Coronary artery (tissue), 2 donors: ENCODE measurements at regions not wholly inside any gene's neighbourhood (a gene's known extent, or its start where the extent isn't known, plus 50 kb on each side); places are given as distances from the start of the nearest gene placed in this dataset.

ENCODE experiments used
- DNase-seq: peaks from one replicate; pipeline ENCODE4 v3.0.0-alpha.2; 2017; ENCODE audit warnings: low spot score
- H3K27ac ChIP-seq, 2 donors: fragments of 200-600 bp; sonication (generic); one replicate each; pipeline ENCODE4 v1.5.1; 2016 to 2019
- H3K4me3 ChIP-seq: fragments of 200-600 bp; sonication (generic); 2 replicates; pipeline ENCODE4 v1.5.1; 2016; ENCODE audit warnings: mild to moderate bottlenecking, moderate library complexity
- TF ChIP-seq, protein P1 (sequence below): fragments of 200-600 bp; sonication (generic); IDR thresholded peaks from one replicate; pipeline ENCODE4 v1.5.1; 2019; ENCODE audit warnings: antibody characterized with exemption

DNA sequence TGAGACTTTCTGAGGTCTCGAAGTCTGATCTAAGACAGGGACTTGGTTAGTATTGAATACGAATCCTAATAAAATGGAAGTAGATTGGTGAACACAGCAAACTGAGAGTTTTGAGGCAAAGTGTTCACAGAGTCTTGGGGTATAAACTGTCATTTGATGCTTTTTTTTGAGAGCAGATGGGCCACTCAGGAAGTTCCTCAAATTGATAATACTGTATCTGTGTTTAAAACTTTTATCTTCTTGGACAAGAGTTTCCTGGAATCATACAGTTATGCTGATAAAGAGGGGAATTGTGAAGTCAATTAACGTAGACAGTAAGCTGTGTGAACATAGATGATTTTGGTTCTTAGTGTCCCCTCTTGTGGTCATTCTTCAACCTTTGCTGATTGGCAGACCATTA lies 80.0 kb upstream of the CLPB start:
- no peak overlapping the region for H3K4me3 ChIP-seq
- no peak for DNase-seq
- TF ChIP-seq, protein P1, sequence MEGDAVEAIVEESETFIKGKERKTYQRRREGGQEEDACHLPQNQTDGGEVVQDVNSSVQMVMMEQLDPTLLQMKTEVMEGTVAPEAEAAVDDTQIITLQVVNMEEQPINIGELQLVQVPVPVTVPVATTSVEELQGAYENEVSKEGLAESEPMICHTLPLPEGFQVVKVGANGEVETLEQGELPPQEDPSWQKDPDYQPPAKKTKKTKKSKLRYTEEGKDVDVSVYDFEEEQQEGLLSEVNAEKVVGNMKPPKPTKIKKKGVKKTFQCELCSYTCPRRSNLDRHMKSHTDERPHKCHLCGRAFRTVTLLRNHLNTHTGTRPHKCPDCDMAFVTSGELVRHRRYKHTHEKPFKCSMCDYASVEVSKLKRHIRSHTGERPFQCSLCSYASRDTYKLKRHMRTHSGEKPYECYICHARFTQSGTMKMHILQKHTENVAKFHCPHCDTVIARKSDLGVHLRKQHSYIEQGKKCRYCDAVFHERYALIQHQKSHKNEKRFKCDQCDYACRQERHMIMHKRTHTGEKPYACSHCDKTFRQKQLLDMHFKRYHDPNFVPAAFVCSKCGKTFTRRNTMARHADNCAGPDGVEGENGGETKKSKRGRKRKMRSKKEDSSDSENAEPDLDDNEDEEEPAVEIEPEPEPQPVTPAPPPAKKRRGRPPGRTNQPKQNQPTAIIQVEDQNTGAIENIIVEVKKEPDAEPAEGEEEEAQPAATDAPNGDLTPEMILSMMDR: no peak
- H3K27ac ChIP-seq: no peak overlapping the region

DNA sequence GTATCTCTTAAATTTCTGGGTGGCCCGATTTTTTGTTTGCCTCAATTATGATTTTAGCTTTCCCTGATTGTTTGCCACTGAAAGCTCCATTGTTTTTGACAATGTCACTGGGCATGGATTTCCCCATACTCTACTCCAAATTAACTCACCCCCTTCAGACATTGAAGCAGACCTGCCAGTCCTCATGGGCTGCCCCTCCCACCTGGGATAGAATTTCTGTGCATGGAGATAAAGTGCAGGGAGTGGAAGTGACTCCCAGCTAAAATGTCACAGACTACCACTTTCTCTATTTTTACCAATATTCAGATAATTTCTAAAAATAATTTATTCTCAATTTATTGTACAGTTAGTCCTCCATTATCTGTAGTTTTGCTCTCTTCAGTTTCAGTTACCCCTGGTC lies 79.1 kb upstream of the CLPB start:
- TF ChIP-seq, protein P1: no peak

DNA sequence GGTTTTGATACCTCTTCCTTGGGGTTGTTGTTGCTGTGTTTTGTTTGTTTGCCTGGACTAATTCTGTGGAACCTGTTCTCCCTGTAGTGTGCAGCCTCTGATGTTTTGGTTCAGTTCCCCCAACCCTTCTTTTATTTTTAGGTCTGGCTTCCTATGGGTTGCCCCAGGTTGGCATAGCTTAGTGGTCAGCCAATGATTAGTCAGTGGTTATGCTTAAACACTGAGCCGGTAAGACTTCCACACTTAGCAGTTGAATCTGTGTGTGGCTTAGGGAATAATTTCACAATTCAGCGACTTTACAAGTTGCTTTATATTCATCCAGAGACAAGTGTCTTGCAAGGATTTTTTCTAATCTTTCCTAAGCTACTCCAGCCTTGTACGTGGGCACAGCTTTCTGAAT lies 78.6 kb upstream of the CLPB start:
- Histone ChIP-seq H3K27ac (no peak overlapping the region), H3K4me3 (no peak overlapping the region)
- no peak for DNase-seq
- TF ChIP-seq, protein P1: no peak

More for the DNA sequence above, 79.1 kb upstream of the CLPB start:
- Histone ChIP-seq H3K4me3 (no peak overlapping the region), H3K27ac (no peak overlapping the region)
- DNase-seq: no peak

DNA sequence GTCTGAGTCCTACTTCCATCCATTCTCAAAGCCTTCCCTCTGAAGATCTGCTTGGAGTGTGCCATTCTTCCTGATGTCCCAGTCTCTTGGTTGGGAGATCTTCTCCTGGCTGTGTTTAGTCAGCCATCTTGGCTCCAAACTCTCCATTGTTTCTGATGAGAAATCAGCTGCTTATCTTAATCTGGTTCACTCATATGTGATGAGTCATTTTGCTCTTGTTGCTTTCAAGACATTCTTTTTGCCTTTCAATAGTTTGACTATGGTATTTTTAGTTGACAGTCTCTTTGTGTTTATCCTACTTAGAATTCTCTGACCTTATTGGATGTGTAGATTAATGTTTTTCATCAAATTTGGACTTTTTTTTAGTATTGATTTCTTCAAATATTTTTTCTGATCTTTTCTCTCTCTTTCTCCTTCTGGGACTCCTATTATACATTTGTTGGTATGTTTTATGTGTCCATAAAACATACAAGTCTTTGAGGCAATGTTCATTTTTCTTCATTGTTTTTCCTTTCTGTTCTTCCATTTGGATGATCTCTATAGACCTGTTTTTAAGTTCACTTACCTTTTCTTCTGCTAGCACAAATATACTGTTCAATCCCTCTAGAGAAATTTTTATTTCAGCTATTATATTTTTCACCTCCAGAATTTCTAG lies 77.2 kb upstream of the CLPB start:
- Histone ChIP-seq H3K27ac (no peak overlapping the region), H3K4me3 (no peak overlapping the region)
- no peak for DNase-seq
- TF ChIP-seq, protein P1: no peak

DNA sequence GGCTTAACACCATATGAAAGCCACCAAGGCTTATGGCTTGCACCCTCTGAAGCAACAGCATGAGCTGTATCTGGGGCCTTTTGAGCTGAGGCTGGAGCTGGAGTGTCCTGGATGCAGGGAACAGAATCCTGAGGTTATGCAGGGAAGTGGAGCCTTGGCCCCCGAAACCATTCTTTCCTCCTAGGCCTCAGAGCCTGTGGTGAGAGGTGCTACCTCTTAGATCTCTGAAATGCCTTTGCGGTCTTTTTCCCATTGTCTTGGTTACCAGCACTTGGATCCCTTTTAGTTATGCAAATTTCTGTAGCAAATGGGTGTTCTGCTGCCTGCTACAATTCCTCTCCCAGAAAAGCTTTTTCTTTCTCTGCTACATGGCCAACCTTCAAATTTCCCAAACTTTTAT lies 72.7 kb upstream of the CLPB start:
- Histone ChIP-seq H3K27ac (no peak overlapping the region), H3K4me3 (no peak overlapping the region)
- DNase-seq: no peak
- TF ChIP-seq, protein P1: no peak

DNA sequence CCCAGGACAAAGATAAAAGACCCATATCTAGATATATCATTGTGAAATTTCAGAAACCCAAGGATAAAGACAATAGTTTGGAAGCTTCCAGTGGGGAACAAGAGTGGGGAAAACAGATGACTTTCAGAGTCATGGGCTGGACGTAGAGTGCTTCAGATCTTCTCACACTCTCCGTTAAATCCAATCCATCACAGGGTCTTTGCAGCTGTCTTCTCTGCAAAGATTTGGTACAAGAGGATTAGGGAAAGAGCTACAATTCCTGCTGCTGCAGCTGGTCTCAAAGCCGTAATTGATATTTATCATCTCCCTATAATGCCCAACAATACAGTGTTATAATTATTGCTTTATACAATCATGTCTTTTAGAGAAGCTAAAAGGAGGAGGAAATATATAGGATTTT lies 63.4 kb upstream of the CLPB start:
- DNase-seq: no peak
- TF ChIP-seq, protein P1: no peak
- no peak overlapping the region for H3K4me3 ChIP-seq
- H3K27ac ChIP-seq: no peak overlapping the region

DNA sequence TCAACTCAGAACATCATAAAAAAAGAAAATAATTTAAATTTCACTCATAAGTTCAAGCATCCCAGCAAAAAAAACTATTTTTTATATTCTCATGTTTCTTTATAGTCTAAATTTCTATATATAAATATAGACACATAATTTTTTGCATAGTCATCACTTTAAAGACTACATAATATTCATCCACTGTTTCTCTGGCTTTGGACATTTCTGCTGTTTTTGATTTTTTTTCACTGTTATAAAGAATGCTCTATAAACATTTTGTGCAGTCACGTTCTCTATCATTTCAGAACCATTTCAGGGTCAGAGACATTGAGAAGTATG lies 59.7 kb upstream of the CLPB start:
- TF ChIP-seq, protein P1: no peak
- H3K27ac ChIP-seq: no peak overlapping the region
- no peak for DNase-seq
- no peak overlapping the region for H3K4me3 ChIP-seq
